H1 (cell line): ENCODE measurements at regions not wholly inside any gene's neighbourhood (a gene's known extent, or its start where the extent isn't known, plus 50 kb on each side); places are given as distances from the start of the nearest gene placed in this dataset.

Source experiments
- CTCF ChIA-PET: fragments of 300-600 bp; sonication (Branson Sonifier 250); formaldehyde crosslinking; loops from one replicate; lab custom pipeline; 2021; ENCODE audit not compliant: partially characterized antibody; lab: Charles Lee
- POLR2A ChIA-PET: fragments of 300-600 bp; sonication (Branson Sonifier 250); formaldehyde crosslinking; loops from one replicate; lab custom pipeline; 2021; ENCODE audit warnings: inconsistent platforms; ENCODE audit not compliant: partially characterized antibody; lab: Charles Lee
- DNase-seq, 2 experiments: peaks; one replicate each; pipeline versions ENCODE4 v3.0.0 to v3.0.0-alpha.2; 2010 to 2022; ENCODE audit warnings: low spot score in 2 of 2, low read depth in 1 of 2, mixed read lengths in 1 of 2
- FAIRE-seq: peaks from 2 replicates; lab custom pipeline; 2011; peaks lifted over from hg19 to GRCh38; lab: Jason Lieb, UNC
- H2AFZ ChIP-seq: 2 replicates; pipeline ENCODE4 v1.8.1; 2012; ENCODE audit warnings: low read length, inconsistent platforms
- H2AK5ac ChIP-seq: 2 replicates; pipeline ENCODE4 v1.6.1; 2013; ENCODE audit warnings: low read depth, low read length
- H2BK120ac ChIP-seq: replicated peaks from 2 replicates; pipeline ENCODE3; 2013; ENCODE audit warnings: low read depth, low read length, inconsistent platforms
- H2BK12ac ChIP-seq: 2 replicates; pipeline ENCODE4 v1.6.1; 2013; ENCODE audit warnings: low read depth, low read length
- H2BK15ac ChIP-seq: 2 replicates; pipeline ENCODE4 v1.6.1; 2013; ENCODE audit warnings: low read length
- H2BK20ac ChIP-seq: 2 replicates; pipeline ENCODE4 v1.6.1; 2013; ENCODE audit warnings: low read length
- H2BK5ac ChIP-seq: 2 replicates; pipeline ENCODE4 v1.6.1; 2013; ENCODE audit warnings: low read depth, low read length
- H3K14ac ChIP-seq: 2 replicates; pipeline ENCODE4 v1.6.1; 2013; ENCODE audit warnings: inconsistent platforms; ENCODE audit not compliant: insufficient read length
- H3K18ac ChIP-seq: 2 replicates; pipeline ENCODE4 v1.6.1; 2013; ENCODE audit warnings: low read length; ENCODE audit errors: extremely low read depth
- H3K23ac ChIP-seq: 2 replicates; pipeline ENCODE4 v1.6.1; 2013; ENCODE audit warnings: inconsistent platforms; ENCODE audit not compliant: insufficient read length
- H3K23me2 ChIP-seq: 2 replicates; pipeline ENCODE4 v1.6.1; 2013; ENCODE audit warnings: low read depth, low read length
- H3K27ac ChIP-seq: 2 replicates; pipeline ENCODE4 v1.6.1; 2011; ENCODE audit warnings: low read depth, low read length, inconsistent platforms
- H3K27me3 ChIP-seq, 4 experiments: replicated peaks in 1 of 4; 1 replicate in 1 of 4; 2 replicates in 3 of 4; pipeline versions ENCODE4 v1.6.1 to v1.8.1; 2011 to 2013; ENCODE audit warnings: low read length in 3 of 4, mild to moderate bottlenecking in 3 of 4, inconsistent platforms in 2 of 4, mixed read lengths in 2 of 4, moderate library complexity in 1 of 4; ENCODE audit not compliant: control insufficient read depth in 3 of 4, insufficient read depth in 3 of 4; ENCODE audit errors: extremely low read depth in 1 of 4
- H3K36me3 ChIP-seq, 4 experiments: 2 replicates each; pipeline versions ENCODE4 v1.6.1 to v1.8.1; 2011 to 2013; ENCODE audit warnings: mild to moderate bottlenecking in 4 of 4, low read length in 3 of 4, moderate library complexity in 2 of 4, control low read depth in 1 of 4, inconsistent platforms in 1 of 4; ENCODE audit not compliant: insufficient read depth in 4 of 4, control insufficient read depth in 2 of 4
- H3K4ac ChIP-seq: replicated peaks from 2 replicates; pipeline ENCODE3; 2013; ENCODE audit warnings: low read length, low read depth, mixed read lengths, inconsistent platforms; ENCODE audit not compliant: insufficient read length
- H3K4me1 ChIP-seq, 4 experiments: replicated peaks in 1 of 4; 1 replicate in 1 of 4; 2 replicates in 3 of 4; pipeline versions ENCODE4 v1.6.1 to v1.8.1; 2011 to 2013; ENCODE audit warnings: low read length in 3 of 4, inconsistent platforms in 2 of 4, mixed read lengths in 1 of 4; ENCODE audit not compliant: insufficient read depth in 4 of 4, control insufficient read depth in 3 of 4
- H3K4me2 ChIP-seq, 2 experiments: 2 replicates each; pipeline versions ENCODE4 v1.6.1 to v1.8.1; 2011 to 2013; ENCODE audit warnings: low read depth in 2 of 2, low read length in 2 of 2, control low read depth in 1 of 2, inconsistent platforms in 1 of 2, mild to moderate bottlenecking in 1 of 2; ENCODE audit not compliant: insufficient read depth in 1 of 2
- H3K4me3 ChIP-seq, 4 experiments: fragments of 200-600, 300-600 bp in 1 of 4; sonication (generic), shearing (Covaris generic), sonication (Bioruptor Twin) in 1 of 4; 2 replicates each; pipeline versions ENCODE4 v1.5.1 to v1.8.1; 2011 to 2016; ENCODE audit warnings: low read length in 4 of 4, low read depth in 3 of 4, control low read depth in 2 of 4, inconsistent platforms in 2 of 4, mild to moderate bottlenecking in 2 of 4, mixed read lengths in 1 of 4, moderate library complexity in 1 of 4; ENCODE audit not compliant: insufficient read depth in 2 of 4; ENCODE audit errors: extremely low read depth in 1 of 4
- H3K56ac ChIP-seq: replicated peaks from 2 replicates; pipeline ENCODE3; 2013; ENCODE audit warnings: low read depth, mild to moderate bottlenecking, mixed read lengths, low read length, inconsistent platforms; ENCODE audit not compliant: insufficient read length
- H3K79me1 ChIP-seq: 2 replicates; pipeline ENCODE4 v1.6.1; 2013; ENCODE audit warnings: low read depth, low read length, control low read depth
- H3K79me2 ChIP-seq, 2 experiments: 2 replicates each; pipeline versions ENCODE4 v1.6.1 to v1.8.1; 2012 to 2013; ENCODE audit warnings: low read length in 2 of 2, mild to moderate bottlenecking in 2 of 2, inconsistent platforms in 1 of 2; ENCODE audit not compliant: insufficient read depth in 2 of 2, control insufficient read depth in 1 of 2
- H3K9ac ChIP-seq, 4 experiments: replicated peaks in 1 of 4; 1 replicate in 1 of 4; 2 replicates in 3 of 4; pipeline versions ENCODE4 v1.6.1 to v1.8.1; 2011 to 2013; ENCODE audit warnings: low read depth in 3 of 4, low read length in 3 of 4, control low read depth in 2 of 4, mild to moderate bottlenecking in 2 of 4, moderate library complexity in 2 of 4, inconsistent platforms in 1 of 4; ENCODE audit errors: extremely low read depth in 1 of 4
- H3K9me3 ChIP-seq, 2 experiments: 2 replicates each; pipeline versions ENCODE4 v1.6.1 to v1.8.1; 2012 to 2013; ENCODE audit warnings: mild to moderate bottlenecking in 2 of 2, moderate library complexity in 2 of 2, control low read depth in 1 of 2, inconsistent platforms in 1 of 2, low read depth in 1 of 2, low read length in 1 of 2, mixed read lengths in 1 of 2; ENCODE audit not compliant: insufficient read depth in 2 of 2
- H4K20me1 ChIP-seq, 2 experiments: replicated peaks in 1 of 2; 2 replicates each; pipeline versions ENCODE3 to v1.8.1; 2011 to 2013; ENCODE audit warnings: inconsistent platforms in 2 of 2, low read length in 2 of 2, mild to moderate bottlenecking in 1 of 2; ENCODE audit not compliant: insufficient read depth in 2 of 2, control insufficient read depth in 1 of 2
- H4K5ac ChIP-seq: 2 replicates; pipeline ENCODE4 v1.6.1; 2013; ENCODE audit warnings: low read length, low read depth, mixed read lengths, inconsistent platforms; ENCODE audit not compliant: insufficient read length
- H4K8ac ChIP-seq: 2 replicates; pipeline ENCODE4 v1.8.0; 2013; ENCODE audit warnings: mild to moderate bottlenecking, moderate library complexity, low read length, inconsistent platforms; ENCODE audit not compliant: insufficient read depth; ENCODE audit errors: extremely low read depth
- H4K91ac ChIP-seq: replicated peaks from 2 replicates; pipeline ENCODE3; 2013; ENCODE audit warnings: low read length, mixed read lengths, inconsistent platforms; ENCODE audit not compliant: insufficient read length
- HDAC6 ChIP-seq: IDR thresholded peaks from one replicate; pipeline ENCODE4 v1.7.1; 2012; ENCODE audit warnings: low read depth, mild to moderate bottlenecking, inconsistent platforms, low read length, moderate library complexity
- KDM1A ChIP-seq: fragments of 200-600, 300-600 bp; sonication (generic); IDR thresholded peaks from 2 replicates; pipeline ENCODE4 v1.7.1; 2016; ENCODE audit warnings: mild to moderate bottlenecking, low read length, borderline replicate concordance
- SRF ChIP-seq: IDR thresholded peaks from 2 replicates; pipeline ENCODE4 v1.6.1; 2011; ENCODE audit warnings: mild to moderate bottlenecking, low read depth, low read length, moderate library complexity
- WGBS, 2 experiments: shearing (Covaris generic) in 1 of 2; methylation state at CpG; one replicate each; pipeline versions ENCODE4 v1.1.6 to v1.1.7; 2013 to 2015; ENCODE audit warnings: low lambda C conversion rate in 2 of 2, mixed read lengths in 2 of 2, inconsistent platforms in 1 of 2, low coverage in 1 of 2, missing lambda C conversion rate in 1 of 2; ENCODE audit not compliant: insufficient replicate concordance in 2 of 2, insufficient coverage in 1 of 2, insufficient read length in 1 of 2; ENCODE audit errors: extremely low coverage in 1 of 2, missing lambda C conversion rate in 1 of 2; 5-methylcytosine and 5-hydroxymethylcytosine counted together

GRCh38 chr2:83042053-83042452 is 1417.0 kb downstream of the SUCLG1 start:
- Histone ChIP-seq H4K20me1 (no peaks in the 10 kb centered on the region), H3K4me1 (no peaks in the 10 kb centered on the region), H3K23ac (no peak overlapping the region), H3K79me2 (no peaks in the 10 kb centered on the region), H3K9me3 (no peaks in the 10 kb centered on the region), H3K36me3 (no peaks in the 10 kb centered on the region), H4K91ac (no peak overlapping the region), H2AFZ (no peak overlapping the region), H2BK20ac (no peak overlapping the region), H3K27ac (no peak overlapping the region), H3K14ac (no peak overlapping the region), H2BK5ac (no peak overlapping the region), H4K8ac (no peak overlapping the region), H3K9ac (no peak overlapping the region), H2BK15ac (no peak overlapping the region), H2BK12ac (no peak overlapping the region), H2AK5ac (no peak overlapping the region), H3K4me3 (no peak overlapping the region), H3K18ac (no peak overlapping the region), H2BK120ac (no peak overlapping the region), H3K56ac (no peak overlapping the region), H4K5ac (no peak overlapping the region), H3K4me2 (no peak overlapping the region), H3K23me2 (no peaks in the 10 kb centered on the region), H3K27me3 (peaks cover 0 to 1% (median 0%) of the 10 kb centered on the region in 4 experiments; a peak in 1 of 7 replicates), H3K79me1 (no peaks in the 10 kb centered on the region), H3K4ac (no peak overlapping the region)
- FAIRE-seq (no peak), DNase-seq (no peak)
- POLR2A ChIA-PET: no interaction called here
- 94 to 100% methylated on average over 1 of the region's 1 CpG for WGBS, 2 experiments
- CTCF ChIA-PET: no interaction called here
- no peak for TF ChIP-seq KDM1A
- no peak for TF ChIP-seq HDAC6
- no peak for TF ChIP-seq SRF
